ENCODE measurements at regions not wholly inside any gene's neighbourhood (a gene's known extent, or its start where the extent isn't known, plus 50 kb on each side); places are given as distances from the start of the nearest gene placed in this dataset.

GRCh38 chr4:79083406-79084010, 144.3 kb upstream of the PAQR3 start:
- Histone ChIP-seq H3K4me2 (ENCODE audit: low read length) (peak overlapping the region; percentile 4), H3K4me3 (ENCODE audit: low read depth, low read length) (no peak overlapping the region), H4K12ac (ENCODE audit: low read depth, low read length) (no peak overlapping the region), H3K4me1 (ENCODE audit: control insufficient read depth in 1 of 2, insufficient read depth in 2 of 2, low read length in 2 of 2) (peaks cover 0 to 3% of the 10 kb centered on the region in 2 experiments), H3K9me3 (ENCODE audit: insufficient read depth, low read depth, low read length) (no peaks in the 10 kb centered on the region), H3K36me3 (ENCODE audit: control insufficient read depth in 1 of 2, insufficient read depth in 2 of 2, low read length in 2 of 2) (no peaks in the 10 kb centered on the region), H3K79me2 (ENCODE audit: control insufficient read depth, insufficient read depth, low read length, poor library complexity) (no peaks in the 10 kb centered on the region), H3K27me3 (ENCODE audit: insufficient read depth, low read length) (no peaks in the 10 kb centered on the region), H2BK5ac (ENCODE audit: low read depth, low read length, poor library complexity) (no peak overlapping the region), H2AK5ac (ENCODE audit: low read length) (no peak overlapping the region), H3K27ac (ENCODE audit: low read depth, low read length) (peak overlapping the region; percentile 87), H2AFZ (ENCODE audit: insufficient read depth, low read length, poor library complexity) (no peak overlapping the region), H3K23ac (ENCODE audit: low read length) (no peak overlapping the region), H3K9ac (ENCODE audit: low read length) (no peak overlapping the region), H4K91ac (ENCODE audit: low read depth, low read length) (no peak overlapping the region), H3K4ac (ENCODE audit: low read depth, low read length) (no peak overlapping the region), H3K79me1 (ENCODE audit: low read length) (peaks cover 2% of the 10 kb centered on the region), H4K8ac (ENCODE audit: low read depth, low read length) (no peak overlapping the region), H2BK12ac (ENCODE audit: low read length) (no peak overlapping the region), H3K18ac (ENCODE audit: low read length) (no peak overlapping the region), H2BK120ac (ENCODE audit: insufficient read depth, low read length, poor library complexity) (no peak overlapping the region), H3K14ac (ENCODE audit: low read length) (no peak overlapping the region)
- no peak for DNase-seq
- WGBS (ENCODE audit: extremely low coverage, insufficient coverage, insufficient read length) = no CpG with 5 or more reads among the region's 2 CpGs

- no CpG with 5 or more reads among the region's 6 CpGs for WGBS (ENCODE audit: extremely low coverage, insufficient coverage, insufficient read length)
These were observed 143.8 kb upstream of the PAQR3 start for GRCh38 chr4:79082997-79083396.

GRCh38 chr4:79081973-79082372, 142.7 kb upstream of the PAQR3 start:
- no peak overlapping the region for H3K18ac ChIP-seq (ENCODE audit: low read length)
- DNase-seq = no peak
- no peak overlapping the region for H2AK5ac ChIP-seq (ENCODE audit: low read length)
- H2BK5ac ChIP-seq (ENCODE audit: low read depth, low read length, poor library complexity) = no peak overlapping the region
- H3K4ac ChIP-seq (ENCODE audit: low read depth, low read length) = no peak overlapping the region
- no peak overlapping the region for H3K23ac ChIP-seq (ENCODE audit: low read length)
- no peak overlapping the region for H3K14ac ChIP-seq (ENCODE audit: low read length)
- H4K8ac ChIP-seq (ENCODE audit: low read depth, low read length) = no peak overlapping the region
- no peak overlapping the region for H2BK120ac ChIP-seq (ENCODE audit: insufficient read depth, low read length, poor library complexity)
- no peaks in the 10 kb centered on the region for H3K27me3 ChIP-seq (ENCODE audit: insufficient read depth, low read length)
- H3K27ac ChIP-seq (ENCODE audit: low read depth, low read length) = no peak overlapping the region
- peaks cover 0 to 3% of the 10 kb centered on the region in 2 experiments for H3K4me1 ChIP-seq (ENCODE audit: control insufficient read depth in 1 of 2, insufficient read depth in 2 of 2, low read length in 2 of 2)
- H3K9ac ChIP-seq (ENCODE audit: low read length) = no peak overlapping the region
- no peak overlapping the region for H4K12ac ChIP-seq (ENCODE audit: low read depth, low read length)
- H3K4me3 ChIP-seq (ENCODE audit: low read depth, low read length) = no peak overlapping the region
- no peaks in the 10 kb centered on the region for H3K36me3 ChIP-seq (ENCODE audit: control insufficient read depth in 1 of 2, insufficient read depth in 2 of 2, low read length in 2 of 2)
- no peak overlapping the region for H2AFZ ChIP-seq (ENCODE audit: insufficient read depth, low read length, poor library complexity)
- no CpG with 5 or more reads among the region's 1 CpG for WGBS (ENCODE audit: extremely low coverage, insufficient coverage, insufficient read length)
- no peak overlapping the region for H4K91ac ChIP-seq (ENCODE audit: low read depth, low read length)
- no peak overlapping the region for H3K4me2 ChIP-seq (ENCODE audit: low read length)
- no peak overlapping the region for H2BK12ac ChIP-seq (ENCODE audit: low read length)
- H3K9me3 ChIP-seq (ENCODE audit: insufficient read depth, low read depth, low read length) = no peaks in the 10 kb centered on the region
- no peaks in the 10 kb centered on the region for H3K79me2 ChIP-seq (ENCODE audit: control insufficient read depth, insufficient read depth, low read length, poor library complexity)
- peaks cover 2% of the 10 kb centered on the region for H3K79me1 ChIP-seq (ENCODE audit: low read length)

More at GRCh38 chr4:79082997-79083396, 143.8 kb upstream of the PAQR3 start:
- no peaks in the 10 kb centered on the region for H3K9me3 ChIP-seq (ENCODE audit: insufficient read depth, low read depth, low read length)
- no peak overlapping the region for H3K4ac ChIP-seq (ENCODE audit: low read depth, low read length)
- H2BK120ac ChIP-seq (ENCODE audit: insufficient read depth, low read length, poor library complexity) = peak overlapping the region; percentile 53
- H3K36me3 ChIP-seq (ENCODE audit: control insufficient read depth in 1 of 2, insufficient read depth in 2 of 2, low read length in 2 of 2) = no peaks in the 10 kb centered on the region
- no peak overlapping the region for H3K23ac ChIP-seq (ENCODE audit: low read length)
- no peak overlapping the region for H3K18ac ChIP-seq (ENCODE audit: low read length)
- no peaks in the 10 kb centered on the region for H3K27me3 ChIP-seq (ENCODE audit: insufficient read depth, low read length)
- no peak overlapping the region for H3K14ac ChIP-seq (ENCODE audit: low read length)
- no peak overlapping the region for H2AFZ ChIP-seq (ENCODE audit: insufficient read depth, low read length, poor library complexity)
- no peak overlapping the region for H4K12ac ChIP-seq (ENCODE audit: low read depth, low read length)
- H4K8ac ChIP-seq (ENCODE audit: low read depth, low read length) = peak overlapping the region; percentile 54
- H3K4me2 ChIP-seq (ENCODE audit: low read length) = peak overlapping the region; percentile 4
- H3K4me1 ChIP-seq (ENCODE audit: control insufficient read depth in 1 of 2, insufficient read depth in 2 of 2, low read length in 2 of 2) = peaks cover 0 to 3% of the 10 kb centered on the region in 2 experiments
- no peak for DNase-seq
- no peak overlapping the region for H2AK5ac ChIP-seq (ENCODE audit: low read length)
- H3K79me2 ChIP-seq (ENCODE audit: control insufficient read depth, insufficient read depth, low read length, poor library complexity) = no peaks in the 10 kb centered on the region
- H3K4me3 ChIP-seq (ENCODE audit: low read depth, low read length) = no peak overlapping the region
- H3K9ac ChIP-seq (ENCODE audit: low read length) = no peak overlapping the region
- no peak overlapping the region for H2BK5ac ChIP-seq (ENCODE audit: low read depth, low read length, poor library complexity)
- no peak overlapping the region for H4K91ac ChIP-seq (ENCODE audit: low read depth, low read length)
- H3K27ac ChIP-seq (ENCODE audit: low read depth, low read length) = peak overlapping the region; percentile 87
- H2BK12ac ChIP-seq (ENCODE audit: low read length) = peak overlapping the region; percentile 31
- H3K79me1 ChIP-seq (ENCODE audit: low read length) = peaks cover 2% of the 10 kb centered on the region

GRCh38 chr4:79078339-79078738, 139.1 kb upstream of the PAQR3 start:
- Histone ChIP-seq H2BK12ac (ENCODE audit: low read length) (no peak overlapping the region), H2AFZ (ENCODE audit: insufficient read depth, low read length, poor library complexity) (no peak overlapping the region), H4K91ac (ENCODE audit: low read depth, low read length) (no peak overlapping the region), H3K4me2 (ENCODE audit: low read length) (no peak overlapping the region), H2BK120ac (ENCODE audit: insufficient read depth, low read length, poor library complexity) (no peak overlapping the region), H3K14ac (ENCODE audit: low read length) (no peak overlapping the region), H3K27ac (ENCODE audit: low read depth, low read length) (no peak overlapping the region), H3K4me1 (ENCODE audit: control insufficient read depth in 1 of 2, insufficient read depth in 2 of 2, low read length in 2 of 2) (peaks cover 0 to 3% of the 10 kb centered on the region in 2 experiments), H4K12ac (ENCODE audit: low read depth, low read length) (no peak overlapping the region), H3K36me3 (ENCODE audit: control insufficient read depth in 1 of 2, insufficient read depth in 2 of 2, low read length in 2 of 2) (no peaks in the 10 kb centered on the region), H3K9ac (ENCODE audit: low read length) (no peak overlapping the region), H4K8ac (ENCODE audit: low read depth, low read length) (no peak overlapping the region), H3K79me1 (ENCODE audit: low read length) (no peaks in the 10 kb centered on the region), H3K79me2 (ENCODE audit: control insufficient read depth, insufficient read depth, low read length, poor library complexity) (no peaks in the 10 kb centered on the region), H3K23ac (ENCODE audit: low read length) (no peak overlapping the region), H3K9me3 (ENCODE audit: insufficient read depth, low read depth, low read length) (no peaks in the 10 kb centered on the region), H3K18ac (ENCODE audit: low read length) (no peak overlapping the region), H3K4ac (ENCODE audit: low read depth, low read length) (no peak overlapping the region), H3K4me3 (ENCODE audit: low read depth, low read length) (no peak overlapping the region), H3K27me3 (ENCODE audit: insufficient read depth, low read length) (no peaks in the 10 kb centered on the region), H2AK5ac (ENCODE audit: low read length) (no peak overlapping the region), H2BK5ac (ENCODE audit: low read depth, low read length, poor library complexity) (no peak overlapping the region)
- WGBS (ENCODE audit: extremely low coverage, insufficient coverage, insufficient read length) = no CpG with 5 or more reads among the region's 1 CpG
- no peak for DNase-seq
